SK-N-MC (cell line): ENCODE measurements at regions not wholly inside any gene's neighbourhood (a gene's known extent, or its start where the extent isn't known, plus 50 kb on each side); places are given as distances from the start of the nearest gene placed in this dataset.

Source experiments
- EZH2 ChIP-seq: fragments of 200-600 bp; sonication (generic); IDR thresholded peaks from one replicate; pipeline ENCODE4 v1.6.1; 2017; ENCODE audit warnings: antibody characterized with exemption
- POLR2AphosphoS5 ChIP-seq: IDR thresholded peaks from 2 replicates; pipeline ENCODE4 v1.6.1; 2012; ENCODE audit warnings: mild to moderate bottlenecking, low read depth, low read length, borderline replicate concordance

DNA sequence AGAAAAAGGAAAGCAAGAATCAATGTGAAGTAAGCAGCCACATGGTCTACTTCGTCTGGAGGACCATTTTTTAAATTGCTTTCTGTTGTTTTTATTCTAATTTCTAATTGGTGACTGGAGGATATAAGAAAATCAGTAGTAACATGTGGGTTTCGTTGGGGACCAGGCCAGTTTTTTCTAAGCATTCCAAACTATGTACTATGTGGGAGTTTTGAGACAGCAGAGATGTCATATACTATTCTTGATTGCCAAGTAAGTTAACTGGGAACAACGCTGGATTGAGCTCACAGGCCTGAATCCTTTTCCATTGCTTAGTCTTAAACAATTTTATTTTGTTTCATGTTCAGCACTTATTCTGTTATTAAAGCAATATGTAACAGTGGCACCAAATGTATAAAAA, 225.7 kb downstream of the TMEM167A start:
- TF ChIP-seq POLR2AphosphoS5 (no peak), EZH2 (no peak)
